Skeletal muscle tissue (tissue), 3 donors: ENCODE measurements at regions not wholly inside any gene's neighbourhood (a gene's known extent, or its start where the extent isn't known, plus 50 kb on each side); places are given as distances from the start of the nearest gene placed in this dataset.
"Not testable (repeated sequence)": the region's sequence is repeated elsewhere in the genome, so short reads cannot be mapped to it uniquely, and the experiment has no call there.

Experiments
- H3K27ac ChIP-seq: one replicate; pipeline ENCODE4 v1.7.0; 2013; ENCODE audit warnings: mild to moderate bottlenecking, low read depth, low read length, inconsistent platforms
- H3K27me3 ChIP-seq, 3 donors: one replicate each; pipeline ENCODE4 v1.7.0; 2013; ENCODE audit warnings: low read length in 3 of 3; ENCODE audit not compliant: control insufficient read depth in 3 of 3, insufficient read depth in 3 of 3
- H3K36me3 ChIP-seq, 3 donors: one replicate each; pipeline ENCODE4 v1.7.0; 2013; ENCODE audit warnings: low read length in 3 of 3; ENCODE audit not compliant: control insufficient read depth in 3 of 3, insufficient read depth in 3 of 3
- H3K4me1 ChIP-seq, 3 donors: one replicate each; pipeline ENCODE4 v1.7.0; 2013; ENCODE audit warnings: low read length in 3 of 3, mild to moderate bottlenecking in 3 of 3; ENCODE audit not compliant: control insufficient read depth in 3 of 3, insufficient read depth in 3 of 3
- H3K4me3 ChIP-seq, 3 donors: one replicate each; pipeline ENCODE4 v1.7.0; 2013; ENCODE audit warnings: low read length in 3 of 3
- H3K9ac ChIP-seq, 3 donors: one replicate each; pipeline ENCODE4 v1.7.0; 2013; ENCODE audit warnings: low read length in 3 of 3, mild to moderate bottlenecking in 3 of 3, moderate library complexity in 2 of 3, low read depth in 1 of 3
- H3K9me3 ChIP-seq, 3 donors: one replicate each; pipeline ENCODE4 v1.7.0; 2013; ENCODE audit warnings: low read length in 3 of 3; ENCODE audit not compliant: control insufficient read depth in 3 of 3
- donor health status: Osteomylitis.

DNA sequence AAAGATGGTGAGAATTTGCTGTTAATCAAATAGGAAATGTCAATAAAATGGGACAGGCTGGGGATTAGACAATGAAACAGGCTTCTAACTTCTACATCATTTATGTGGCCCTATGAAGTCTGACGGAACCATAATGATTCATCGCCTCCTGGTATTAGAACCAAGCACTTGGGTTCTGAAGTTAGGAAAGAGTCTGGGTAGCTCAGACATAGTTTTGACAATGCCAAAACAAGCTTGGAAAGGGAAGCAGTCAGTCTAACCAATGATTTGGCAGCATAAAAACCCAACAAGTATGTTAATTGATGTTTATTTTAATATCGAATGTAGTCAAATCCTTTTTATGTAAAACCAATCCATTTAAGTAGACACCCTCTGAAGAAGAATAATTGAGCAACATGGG, 160.8 kb upstream of the RSPO3 start:
- no peak overlapping the region for H3K4me3 ChIP-seq
- no peak overlapping the region for H3K27ac ChIP-seq
- no peaks in the 10 kb centered on the region for H3K9me3 ChIP-seq
- H3K9ac ChIP-seq: no peak overlapping the region
- H3K27me3 ChIP-seq: no peaks in the 10 kb centered on the region
- H3K36me3 ChIP-seq: no peaks in the 10 kb centered on the region
- H3K4me1 ChIP-seq: no peaks in the 10 kb centered on the region

DNA sequence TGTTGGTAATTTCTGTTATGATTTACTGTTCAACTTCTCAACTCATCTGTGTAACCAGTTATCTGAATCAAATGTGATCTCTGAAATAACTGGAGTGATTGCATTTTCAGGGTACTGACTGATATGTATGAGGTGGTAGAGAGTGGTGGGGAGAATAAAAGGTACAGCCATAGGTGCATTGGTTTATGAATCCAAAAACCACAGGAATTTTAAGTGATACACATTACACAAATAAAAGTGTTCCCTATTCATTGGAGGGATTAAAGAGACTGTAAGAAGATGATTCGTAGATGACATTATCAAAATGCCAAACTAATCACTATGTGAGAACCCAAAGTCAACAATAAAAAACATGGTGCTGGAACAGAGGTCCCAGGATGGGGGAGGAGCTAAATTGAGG, 158.7 kb upstream of the RSPO3 start:
- Histone ChIP-seq H3K36me3 (no peaks in the 10 kb centered on the region), H3K9me3 (no peaks in the 10 kb centered on the region), H3K27me3 (no peaks in the 10 kb centered on the region), H3K9ac (no peak overlapping the region), H3K4me3 (no peak overlapping the region), H3K4me1 (no peaks in the 10 kb centered on the region), H3K27ac (no peak overlapping the region)

DNA sequence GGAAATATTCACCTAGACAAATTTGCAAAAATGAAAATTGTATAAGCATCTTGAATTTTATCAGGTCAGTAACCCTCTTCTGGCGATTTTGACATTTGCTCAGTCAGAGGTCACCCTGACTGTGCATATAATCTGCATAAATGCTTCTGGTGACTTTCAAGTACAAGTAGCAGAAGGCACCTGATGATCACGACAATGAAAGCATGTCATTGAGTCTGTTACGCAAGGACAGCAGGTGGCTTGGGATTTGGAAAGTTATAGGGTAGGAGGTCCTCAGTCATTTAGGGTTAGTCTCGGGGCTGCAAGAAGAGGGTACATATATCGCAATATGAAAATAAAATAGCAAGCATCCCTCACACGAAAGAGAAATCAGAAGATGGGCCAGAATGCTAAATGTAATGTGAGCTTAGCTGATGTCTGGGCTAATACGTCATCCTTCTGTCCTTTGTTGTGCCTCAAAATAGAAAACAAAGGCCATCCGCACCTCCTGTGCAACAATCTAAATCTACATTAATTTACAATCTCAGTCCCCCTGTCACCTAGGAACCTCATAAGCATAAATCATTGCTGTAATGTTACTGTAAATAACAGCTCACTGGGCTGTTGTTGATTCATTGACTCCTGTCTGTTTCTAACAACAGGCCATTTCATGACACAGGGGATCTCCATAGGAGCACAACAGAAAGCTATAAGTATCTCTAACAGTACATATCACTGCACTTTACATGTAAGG, 155.2 kb upstream of the RSPO3 start:
- Histone ChIP-seq H3K9me3 (no peaks in the 10 kb centered on the region), H3K4me3 (peak overlapping the region in 2 of 3 donors; percentile 39 to 48), H3K27ac (peak overlapping the region; percentile 77), H3K36me3 (no peaks in the 10 kb centered on the region), H3K4me1 (no peaks in the 10 kb centered on the region), H3K27me3 (no peaks in the 10 kb centered on the region), H3K9ac (peak overlapping the region in 1 of 3 donors; percentile 48)

DNA sequence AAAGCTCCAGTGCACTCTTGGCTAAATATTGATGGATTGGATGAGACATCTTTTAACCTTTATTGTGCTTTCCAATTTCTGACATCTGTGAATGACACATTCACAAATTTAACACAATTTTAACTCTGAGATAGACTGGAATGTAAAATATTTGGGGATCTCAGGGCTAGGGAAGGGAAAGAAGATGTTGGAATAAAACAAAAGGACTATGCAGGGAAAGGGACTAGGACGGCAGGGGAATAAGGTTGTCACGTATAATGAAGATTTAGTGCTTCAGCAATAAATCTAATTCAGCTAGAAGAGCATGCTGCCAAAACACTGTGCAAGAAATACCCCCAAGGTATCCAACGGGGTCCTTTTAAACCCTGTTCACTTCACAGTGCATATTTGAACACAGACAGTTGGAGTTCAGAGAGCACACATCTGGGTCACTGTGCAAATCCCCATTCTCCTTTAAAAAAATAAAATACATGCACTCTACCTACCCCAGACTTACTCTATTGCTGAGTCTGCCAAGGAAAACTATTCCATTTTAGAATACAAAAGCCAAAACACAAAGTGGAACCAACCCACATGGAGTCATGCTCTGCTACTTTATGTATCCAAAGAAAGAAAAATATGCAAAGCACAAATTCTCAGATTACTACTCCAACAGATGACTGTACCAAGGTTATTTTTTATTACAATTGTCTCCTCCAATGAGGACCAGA, 151.0 kb upstream of the RSPO3 start:
- no peaks in the 10 kb centered on the region for H3K4me1 ChIP-seq
- H3K27me3 ChIP-seq: no peaks in the 10 kb centered on the region
- no peaks in the 10 kb centered on the region for H3K9me3 ChIP-seq
- H3K27ac ChIP-seq: no peak overlapping the region
- no peak overlapping the region for H3K4me3 ChIP-seq
- no peaks in the 10 kb centered on the region for H3K36me3 ChIP-seq
- H3K9ac ChIP-seq: no peak overlapping the region

DNA sequence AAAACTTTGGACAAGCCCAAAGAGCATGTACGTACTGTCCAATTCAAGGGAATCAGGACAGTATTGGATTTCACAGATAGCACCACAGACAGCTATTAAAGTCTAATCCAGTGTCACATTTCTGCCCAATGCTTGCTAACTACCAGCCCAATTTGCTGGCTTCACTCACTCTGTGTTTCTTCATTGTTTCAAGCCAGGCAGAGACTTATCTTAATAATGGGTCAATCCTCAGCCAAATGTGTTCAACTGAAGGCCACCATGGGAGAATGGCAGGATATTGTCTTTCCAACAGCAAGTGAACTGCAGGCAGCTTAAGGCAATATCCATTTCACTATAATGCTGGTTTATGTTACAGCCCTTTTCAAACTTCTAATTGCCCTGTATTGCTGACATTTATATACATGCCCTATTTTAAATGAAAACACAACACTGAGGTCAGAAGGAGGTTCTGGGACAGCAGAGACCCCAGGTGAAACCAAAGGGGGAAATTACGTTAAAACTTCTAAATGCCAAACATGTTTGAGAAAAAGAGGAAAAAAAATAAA, 142.1 kb upstream of the RSPO3 start:
- H3K4me3 ChIP-seq: no peak overlapping the region
- H3K4me1 ChIP-seq: peaks cover 0 to 3% (median 2%) of the 10 kb centered on the region in 3 donors
- H3K36me3 ChIP-seq: no peaks in the 10 kb centered on the region
- no peak overlapping the region for H3K27ac ChIP-seq
- no peak overlapping the region for H3K9ac ChIP-seq
- H3K27me3 ChIP-seq: no peaks in the 10 kb centered on the region
- H3K9me3 ChIP-seq: no peaks in the 10 kb centered on the region

DNA sequence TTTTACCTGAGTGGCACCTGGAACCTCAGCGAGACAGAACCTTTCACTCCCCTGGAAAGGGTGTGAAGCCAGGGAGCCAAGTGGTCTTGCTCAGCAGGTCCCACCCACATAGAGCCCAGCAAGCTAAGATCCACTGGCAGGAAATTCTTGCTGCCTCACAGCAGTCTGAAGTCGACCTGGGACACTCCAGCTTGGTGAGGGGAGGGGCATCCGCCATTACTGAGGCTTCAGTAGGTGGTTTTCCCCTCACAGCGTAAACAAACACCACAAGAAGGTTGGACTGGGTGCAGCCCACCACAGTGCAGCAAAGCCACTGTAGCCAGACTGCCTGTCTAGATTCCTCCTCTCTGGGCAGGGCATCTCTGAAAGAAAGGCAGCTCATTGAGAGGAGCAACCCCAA, 134.7 kb upstream of the RSPO3 start:
- peaks cover 0 to 3% (median 0%) of the 10 kb centered on the region in 3 donors for H3K9me3 ChIP-seq
- no peak overlapping the region for H3K27ac ChIP-seq
- H3K27me3 ChIP-seq: no peaks in the 10 kb centered on the region
- no peak overlapping the region for H3K4me3 ChIP-seq
- H3K9ac ChIP-seq: no peak overlapping the region
- no peaks in the 10 kb centered on the region for H3K36me3 ChIP-seq
- H3K4me1 ChIP-seq: no peaks in the 10 kb centered on the region

DNA sequence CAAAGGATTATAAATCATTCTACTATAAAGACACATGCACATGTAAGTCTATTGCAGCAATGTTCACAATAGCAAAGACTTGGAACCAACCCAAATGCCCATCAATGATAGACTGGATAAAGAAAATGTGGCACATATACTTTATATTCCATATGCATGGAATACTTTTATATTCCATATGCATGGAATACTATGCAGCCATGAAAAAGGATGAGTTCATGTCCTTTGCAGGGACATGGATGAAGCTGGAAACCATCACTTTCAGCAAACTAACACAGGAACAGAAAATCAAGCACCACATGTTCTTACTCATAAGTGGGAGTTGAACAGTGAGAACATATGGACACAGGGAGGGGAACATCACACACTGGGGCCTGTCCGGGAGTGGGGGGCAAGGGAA, 130.3 kb upstream of the RSPO3 start:
- H3K9me3 ChIP-seq, H3K4me1 ChIP-seq, H3K36me3 ChIP-seq, H3K27me3 ChIP-seq, H3K4me3 ChIP-seq, H3K27ac ChIP-seq, H3K9ac ChIP-seq: not testable (repeated sequence)

DNA sequence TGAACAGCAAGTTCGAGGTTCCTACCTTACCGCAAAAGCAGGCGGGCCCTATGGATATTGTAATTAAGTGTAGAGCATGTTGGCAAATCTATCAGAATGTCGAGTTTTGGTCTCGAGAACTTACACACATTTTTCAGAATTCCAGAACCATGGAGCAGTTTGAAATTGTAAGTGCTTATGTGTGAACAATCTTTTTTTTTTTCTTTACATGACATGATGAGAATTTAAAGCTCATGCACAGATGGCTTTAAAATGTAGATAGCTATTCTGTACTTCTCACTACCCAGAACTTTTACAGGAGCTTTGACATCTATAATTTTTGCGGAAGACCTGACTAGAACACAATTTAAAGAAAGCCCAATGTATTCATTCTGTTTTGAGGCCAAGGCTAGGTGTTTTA, 117.8 kb upstream of the RSPO3 start:
- no peak overlapping the region for H3K9ac ChIP-seq
- no peak overlapping the region for H3K27ac ChIP-seq
- no peaks in the 10 kb centered on the region for H3K4me1 ChIP-seq
- no peak overlapping the region for H3K4me3 ChIP-seq
- H3K9me3 ChIP-seq: no peaks in the 10 kb centered on the region
- H3K36me3 ChIP-seq: no peaks in the 10 kb centered on the region
- H3K27me3 ChIP-seq: no peaks in the 10 kb centered on the region

DNA sequence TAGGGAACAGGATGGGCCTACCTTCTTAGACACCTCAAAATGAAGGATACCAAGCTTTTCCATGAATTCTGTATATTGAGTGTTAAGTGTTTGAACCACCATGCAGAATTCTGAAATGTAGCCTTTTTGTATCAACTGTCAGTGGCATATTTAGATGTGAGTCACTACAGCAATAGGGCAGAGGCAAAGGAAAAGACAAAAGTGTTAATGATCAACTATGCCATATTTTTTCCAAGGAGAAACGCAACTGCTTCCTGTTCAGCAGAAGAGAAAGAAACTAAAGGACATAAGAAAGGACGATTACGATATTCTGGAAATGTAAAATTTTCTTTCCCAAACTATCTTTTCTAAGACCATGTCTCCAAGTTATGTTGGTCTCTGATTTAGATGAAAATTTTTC, 104.6 kb upstream of the RSPO3 start:
- no peaks in the 10 kb centered on the region for H3K36me3 ChIP-seq
- H3K27me3 ChIP-seq: no peaks in the 10 kb centered on the region

DNA sequence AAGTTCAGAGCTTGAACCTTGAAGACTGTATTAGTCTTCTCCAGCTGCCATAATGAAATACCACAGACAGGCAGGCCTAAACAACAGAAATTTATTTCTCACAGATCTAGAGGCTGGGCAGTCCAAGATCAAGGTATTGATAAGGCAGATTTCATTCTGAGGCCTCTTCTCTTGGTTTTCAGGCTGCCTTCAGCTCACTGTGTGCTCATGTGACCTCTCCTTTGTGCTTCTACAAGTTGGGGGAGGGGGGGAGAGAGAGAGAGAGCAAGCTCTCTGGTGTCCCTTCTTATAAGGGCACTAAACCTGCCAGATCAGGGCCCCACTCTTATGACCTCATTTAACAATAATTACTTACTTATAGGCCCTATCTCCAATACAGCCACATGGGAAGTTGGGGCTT, 102.6 kb upstream of the RSPO3 start:
- Histone ChIP-seq H3K36me3 (no peaks in the 10 kb centered on the region), H3K27ac (no peak overlapping the region), H3K4me1 (peaks cover 0 to 6% (median 0%) of the 10 kb centered on the region in 3 donors), H3K4me3 (no peak overlapping the region), H3K9ac (no peak overlapping the region), H3K9me3 (no peaks in the 10 kb centered on the region), H3K27me3 (no peaks in the 10 kb centered on the region)

More for the DNA sequence above, 104.6 kb upstream of the RSPO3 start:
- no peak overlapping the region for H3K4me3 ChIP-seq
- peaks cover 0 to 6% (median 0%) of the 10 kb centered on the region in 3 donors for H3K4me1 ChIP-seq
- H3K9ac ChIP-seq: no peak overlapping the region
- no peaks in the 10 kb centered on the region for H3K9me3 ChIP-seq
- no peak overlapping the region for H3K27ac ChIP-seq
